ENCODE measurements at regions not wholly inside any gene's neighbourhood (a gene's known extent, or its start where the extent isn't known, plus 50 kb on each side); places are given as distances from the start of the nearest gene placed in this dataset.

GRCh38 chr4:187612301-187612700 is 383.3 kb upstream of the ZFP42 start:
- no peak for TF ChIP-seq CTCF (IDR thresholded peaks at IDR 0.05; ENCODE audit: insufficient read depth, low read length, poor library complexity, severe bottlenecking)
- TF ChIP-seq EZH2phosphoT487 (conservative IDR thresholded peaks at IDR 0.05; ENCODE audit: low read length) = no peak

Data from SU-DHL-6 (cell line).